Thymus (tissue), 11 donors: ENCODE measurements at regions not wholly inside any gene's neighbourhood (a gene's known extent, or its start where the extent isn't known, plus 50 kb on each side); places are given as distances from the start of the nearest gene placed in this dataset.

Source experiments
- DNase-seq, 9 donors: peaks; one replicate each; pipeline ENCODE4 v3.0.0-alpha.2; 2013; ENCODE audit warnings: low spot score in 9 of 9, low read depth in 6 of 9, missing footprints in 1 of 9
- H3K27ac ChIP-seq, 2 donors: one replicate each; pipeline ENCODE4 v1.5.1; 2013; ENCODE audit warnings: control low read depth in 1 of 2, low read depth in 1 of 2, low read length in 1 of 2, mild to moderate bottlenecking in 1 of 2, moderate library complexity in 1 of 2
- H3K27me3 ChIP-seq, 2 donors: one replicate each; pipeline ENCODE4 v1.5.1; 2013; ENCODE audit warnings: low read length in 1 of 2; ENCODE audit not compliant: control insufficient read depth in 2 of 2, insufficient read depth in 1 of 2
- H3K36me3 ChIP-seq, 2 donors: one replicate each; pipeline ENCODE4 v1.5.1; 2013; ENCODE audit warnings: low read length in 1 of 2, mild to moderate bottlenecking in 1 of 2, moderate library complexity in 1 of 2; ENCODE audit not compliant: control insufficient read depth in 2 of 2, insufficient read depth in 2 of 2
- H3K4me1 ChIP-seq, 2 donors: one replicate each; pipeline ENCODE4 v1.5.1; 2013; ENCODE audit warnings: low read length in 2 of 2; ENCODE audit not compliant: control insufficient read depth in 2 of 2, insufficient read depth in 2 of 2
- H3K4me3 ChIP-seq, 2 donors: one replicate each; pipeline ENCODE4 v1.5.1; 2013; ENCODE audit warnings: low read length in 2 of 2, control low read depth in 1 of 2, mild to moderate bottlenecking in 1 of 2
- H3K9me3 ChIP-seq, 2 donors: one replicate each; pipeline ENCODE4 v1.5.1; 2013; ENCODE audit warnings: low read length in 1 of 2, mild to moderate bottlenecking in 1 of 2; ENCODE audit not compliant: control insufficient read depth in 2 of 2, insufficient read depth in 1 of 2
- WGBS: extraction: QIAGEN DNeasy Blood & Tissue Kit; methylation state at CpG from one replicate; pipeline ENCODE4 v1.1.7; 2013; 5-methylcytosine and 5-hydroxymethylcytosine counted together
- donor health status: healthy.

DNA sequence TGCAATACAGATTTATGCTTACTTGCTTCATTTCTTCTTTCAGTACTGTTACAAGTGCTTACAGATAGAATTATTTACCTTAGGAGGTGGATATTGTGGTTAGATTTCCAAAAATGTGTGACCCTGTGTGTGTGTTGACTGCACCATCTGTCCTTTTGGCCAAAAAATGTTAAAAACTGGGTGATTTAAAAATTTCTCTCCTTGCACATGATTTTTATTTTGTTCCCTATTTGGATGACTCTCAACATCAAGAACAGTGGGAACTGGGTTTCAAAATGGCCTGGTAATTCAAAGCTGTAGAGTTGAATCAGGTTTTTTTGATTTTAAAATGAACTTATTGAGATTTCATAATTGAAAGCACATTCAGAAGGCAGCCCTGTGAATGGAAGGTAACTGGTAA lies 1132.9 kb downstream of the RAPGEF2 start:
- H3K36me3 ChIP-seq, result no peaks in the 10 kb centered on the region
- no peaks in the 10 kb centered on the region for H3K4me1 ChIP-seq
- no peaks in the 10 kb centered on the region for H3K27me3 ChIP-seq
- no peaks in the 10 kb centered on the region for H3K9me3 ChIP-seq
- no peak overlapping the region for H3K4me3 ChIP-seq
- no peak overlapping the region for H3K27ac ChIP-seq
- no peak for DNase-seq

DNA sequence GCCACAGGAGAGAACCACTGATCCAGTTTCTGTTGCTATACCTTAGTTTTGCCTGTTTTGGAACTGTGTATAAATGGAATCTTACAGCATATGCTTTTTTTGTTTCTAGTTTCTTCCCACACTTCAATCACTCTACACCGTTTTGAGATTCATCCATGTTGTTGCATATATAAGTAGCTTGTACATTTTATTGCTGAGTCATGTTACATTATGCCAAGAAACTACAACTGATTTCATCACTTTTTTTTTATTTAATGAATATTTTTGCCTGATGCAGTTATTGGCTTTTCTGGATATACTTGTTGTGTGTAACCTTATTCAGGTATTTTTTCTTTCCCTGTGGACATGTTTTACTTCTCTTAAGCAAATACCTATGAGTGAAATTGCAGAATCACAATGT lies 1135.9 kb downstream of the RAPGEF2 start:
- WGBS, result 91% methylated on average over 1 of the region's 1 CpG
- H3K27me3 ChIP-seq, result no peaks in the 10 kb centered on the region
- DNase-seq, result no peak

DNA sequence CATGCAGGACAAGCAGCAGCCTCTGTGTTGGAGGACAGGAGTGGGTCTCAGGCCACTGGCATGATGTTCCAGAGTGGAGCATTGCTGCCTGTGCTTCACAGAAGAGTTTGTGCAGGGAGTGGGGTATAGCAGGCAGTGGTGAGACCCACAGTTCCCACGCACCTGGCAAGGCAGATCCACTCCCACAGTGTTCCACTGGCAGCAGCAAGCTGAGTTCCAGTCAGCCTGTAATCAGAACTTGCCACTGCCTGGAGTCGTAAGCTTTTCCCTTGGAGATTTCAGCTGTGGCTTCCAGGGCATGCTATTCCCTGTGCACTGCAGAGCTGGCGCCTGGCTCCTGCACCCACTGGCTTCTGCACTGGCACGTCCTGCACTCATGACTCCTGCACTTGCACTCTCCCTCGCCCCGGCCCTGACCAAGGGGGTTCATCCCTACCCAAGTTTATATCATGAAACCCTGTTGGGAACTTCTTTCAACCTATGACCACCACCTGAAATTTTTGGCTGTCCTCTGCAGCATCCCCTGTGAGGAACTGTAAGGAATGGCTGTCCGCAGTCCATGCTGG lies 1144.3 kb downstream of the RAPGEF2 start:
- 92% methylated on average over 7 of the region's 7 CpGs for WGBS
- H3K9me3 ChIP-seq, result peaks cover 0 to 3% of the 10 kb centered on the region in 2 donors
- H3K27me3 ChIP-seq, result no peaks in the 10 kb centered on the region
- no peak overlapping the region for H3K27ac ChIP-seq
- no peak for DNase-seq
- H3K36me3 ChIP-seq, result no peaks in the 10 kb centered on the region
- no peaks in the 10 kb centered on the region for H3K4me1 ChIP-seq
- no peak overlapping the region for H3K4me3 ChIP-seq

More for the DNA sequence above, 1135.9 kb downstream of the RAPGEF2 start:
- Histone ChIP-seq H3K4me1 (no peaks in the 10 kb centered on the region), H3K4me3 (no peak overlapping the region), H3K27ac (no peak overlapping the region), H3K36me3 (no peaks in the 10 kb centered on the region), H3K9me3 (no peaks in the 10 kb centered on the region)

DNA sequence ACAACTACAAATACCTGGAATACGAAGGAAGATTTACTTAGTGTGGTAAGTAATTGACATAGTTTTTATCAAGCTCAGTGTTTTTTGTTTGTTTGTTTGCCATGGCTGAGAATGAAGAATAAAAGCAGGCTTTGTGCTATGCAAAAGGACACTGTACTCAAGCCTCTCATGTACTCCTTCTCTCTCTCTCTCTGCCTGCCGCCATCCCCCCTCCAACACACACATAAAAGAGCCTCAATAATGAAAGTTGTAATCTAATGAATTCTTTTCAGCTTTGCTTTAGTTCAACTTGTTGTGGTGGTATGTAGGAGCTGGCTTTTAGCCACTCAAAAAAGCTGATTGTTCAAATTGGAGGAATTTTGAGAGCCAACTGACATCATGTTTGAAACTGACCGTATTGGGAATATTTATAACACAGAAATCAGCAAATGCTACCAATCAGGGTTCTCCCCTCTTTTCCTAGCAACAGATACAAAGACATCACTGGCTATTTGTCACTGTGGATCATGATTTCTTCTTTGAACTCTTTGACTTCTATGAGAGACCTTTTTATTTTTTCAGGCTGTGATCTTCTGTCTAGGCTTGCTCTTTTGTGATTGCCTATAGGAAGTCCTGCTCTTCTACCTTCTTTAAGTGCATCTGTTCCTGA lies 1148.8 kb downstream of the RAPGEF2 start:
- H3K36me3 ChIP-seq, result no peaks in the 10 kb centered on the region
- WGBS, result 92% methylated on average over 3 of the region's 3 CpGs
- DNase-seq, result no peak
- H3K27ac ChIP-seq, result no peak overlapping the region
- no peaks in the 10 kb centered on the region for H3K27me3 ChIP-seq
- no peaks in the 10 kb centered on the region for H3K4me1 ChIP-seq
- no peak overlapping the region for H3K4me3 ChIP-seq
- H3K9me3 ChIP-seq, result peaks cover 0 to 3% of the 10 kb centered on the region in 2 donors

DNA sequence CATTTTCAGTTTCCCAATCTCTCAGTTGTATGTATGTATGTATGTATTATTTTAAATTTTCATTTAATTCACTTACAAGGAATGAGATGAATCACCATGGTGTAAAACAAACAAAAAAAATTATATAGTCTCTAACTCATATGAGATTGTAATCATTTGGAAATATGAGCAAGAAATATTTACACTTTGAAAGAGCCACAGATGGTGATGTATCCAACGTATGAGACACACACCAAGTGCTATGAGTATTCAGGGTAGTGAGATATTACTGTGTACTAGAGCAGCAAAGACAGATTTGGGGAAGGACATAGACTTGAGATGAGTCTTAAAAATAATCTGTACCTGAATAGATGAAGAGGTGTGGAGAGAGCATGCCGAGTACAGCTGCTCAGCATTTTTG lies 1154.4 kb downstream of the RAPGEF2 start:
- WGBS, result 91% methylated on average over 2 of the region's 2 CpGs
- Histone ChIP-seq H3K9me3 (no peaks in the 10 kb centered on the region), H3K4me1 (no peaks in the 10 kb centered on the region), H3K4me3 (no peak overlapping the region), H3K27me3 (no peaks in the 10 kb centered on the region), H3K27ac (no peak overlapping the region), H3K36me3 (no peaks in the 10 kb centered on the region)
- no peak for DNase-seq

DNA sequence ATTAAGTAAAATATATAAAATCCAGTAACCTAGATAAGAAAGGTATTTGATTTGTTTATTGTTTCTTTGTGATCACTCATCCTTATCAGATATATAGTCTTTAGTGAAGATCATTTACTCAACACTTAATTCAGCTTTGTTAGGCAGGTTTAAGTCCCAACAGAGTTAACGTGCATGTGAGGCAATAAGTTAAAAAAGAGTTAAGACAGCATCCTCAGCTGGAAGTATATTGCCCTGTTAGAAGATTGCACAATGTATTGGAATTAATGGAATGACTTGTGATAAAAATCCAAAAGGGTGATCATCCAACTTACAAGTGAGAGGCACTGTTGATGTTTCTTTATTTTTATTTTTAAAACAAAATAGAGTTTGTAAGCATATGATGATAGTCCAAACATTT lies 1162.1 kb downstream of the RAPGEF2 start:
- Histone ChIP-seq H3K4me1 (no peaks in the 10 kb centered on the region), H3K27me3 (no peaks in the 10 kb centered on the region), H3K9me3 (no peaks in the 10 kb centered on the region), H3K4me3 (no peak overlapping the region), H3K27ac (no peak overlapping the region), H3K36me3 (no peaks in the 10 kb centered on the region)
- no peak for DNase-seq
- 83% methylated on average over 1 of the region's 1 CpG for WGBS

DNA sequence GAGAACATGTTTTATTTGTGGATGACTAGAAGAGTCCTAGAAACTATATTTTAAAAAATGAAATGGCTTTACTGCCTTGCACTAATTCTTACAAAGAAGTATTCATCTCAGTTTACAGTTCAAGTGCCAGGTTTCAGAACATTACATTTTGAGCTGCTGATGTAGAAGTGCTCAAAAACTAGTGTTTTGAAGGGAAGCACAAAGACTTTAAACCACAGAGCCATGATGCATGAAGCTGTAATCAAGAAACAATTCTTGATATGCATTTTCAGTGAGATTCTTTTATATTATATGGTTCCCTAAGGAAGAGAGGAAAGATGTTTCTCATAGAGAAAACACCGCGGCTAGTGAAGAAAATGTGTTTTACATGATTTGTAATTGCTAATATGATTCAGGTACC lies 1163.0 kb downstream of the RAPGEF2 start:
- 94% methylated on average over 2 of the region's 2 CpGs for WGBS
- H3K4me1 ChIP-seq, result no peaks in the 10 kb centered on the region
- no peaks in the 10 kb centered on the region for H3K9me3 ChIP-seq
- H3K27ac ChIP-seq, result no peak overlapping the region
- H3K4me3 ChIP-seq, result no peak overlapping the region
- H3K27me3 ChIP-seq, result no peaks in the 10 kb centered on the region
- no peaks in the 10 kb centered on the region for H3K36me3 ChIP-seq
- no peak for DNase-seq

DNA sequence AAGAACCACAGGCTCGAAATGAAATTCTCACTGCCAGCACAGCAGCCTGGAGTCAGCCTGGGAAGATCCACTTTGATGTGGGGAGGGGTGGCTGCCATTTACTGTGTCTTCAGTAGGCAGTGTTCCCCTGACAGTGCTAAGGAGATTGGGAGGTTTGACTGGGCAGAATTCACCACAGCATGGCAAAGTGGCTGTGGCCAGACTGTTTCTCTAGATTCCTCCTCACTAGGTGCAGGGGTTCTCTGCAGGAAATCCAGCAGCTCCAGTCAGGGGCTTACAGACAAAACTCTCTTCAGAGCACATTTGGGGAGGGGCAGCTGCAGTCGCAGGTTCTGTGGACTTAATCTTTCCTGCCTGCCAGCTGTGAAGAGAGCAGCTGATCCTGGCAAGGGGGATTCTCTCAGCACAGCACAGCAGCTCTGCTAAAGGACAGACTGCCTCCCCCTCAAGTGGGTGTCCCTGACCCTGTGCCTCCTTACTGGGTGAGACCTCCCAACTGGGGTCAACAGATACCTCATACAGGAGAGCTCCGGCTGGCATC lies 1174.0 kb downstream of the RAPGEF2 start:
- 69% methylated on average over 3 of the region's 3 CpGs for WGBS
- no peak for DNase-seq
- Histone ChIP-seq H3K27me3 (no peaks in the 10 kb centered on the region), H3K9me3 (peaks cover 0 to 20% of the 10 kb centered on the region in 2 donors), H3K36me3 (no peaks in the 10 kb centered on the region), H3K4me1 (no peaks in the 10 kb centered on the region), H3K27ac (no peak overlapping the region), H3K4me3 (no peak overlapping the region)

DNA sequence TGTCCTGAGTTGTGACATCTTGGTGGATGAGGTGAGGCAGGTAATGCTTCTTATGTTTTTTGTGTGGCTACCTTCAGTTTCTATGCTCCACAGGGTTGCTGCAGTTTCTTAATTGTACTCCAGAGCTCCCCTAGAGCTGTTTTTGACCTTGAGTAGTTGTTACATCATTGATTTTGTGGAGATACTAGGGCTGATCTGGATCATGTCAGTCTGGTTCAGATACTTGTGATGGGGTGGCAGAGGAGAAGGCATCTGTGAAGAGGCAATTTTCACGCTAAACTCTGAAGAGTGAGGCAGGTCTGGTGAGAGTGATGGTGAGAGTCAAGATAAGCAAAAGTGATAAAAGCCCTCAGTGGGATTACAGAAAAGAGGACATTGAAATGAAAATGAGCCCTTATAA lies 1180.2 kb downstream of the RAPGEF2 start:
- WGBS, result 86% methylated on average over 1 of the region's 1 CpG

More for the DNA sequence above, 1180.2 kb downstream of the RAPGEF2 start:
- no peak overlapping the region for H3K27ac ChIP-seq
- H3K9me3 ChIP-seq, result no peaks in the 10 kb centered on the region
- H3K4me3 ChIP-seq, result no peak overlapping the region
- no peak for DNase-seq
- H3K4me1 ChIP-seq, result no peaks in the 10 kb centered on the region
- no peaks in the 10 kb centered on the region for H3K36me3 ChIP-seq
- no peaks in the 10 kb centered on the region for H3K27me3 ChIP-seq
